Inferior parietal cortex (tissue), 1 donor: ENCODE measurements at regions not wholly inside any gene's neighbourhood (a gene's known extent, or its start where the extent isn't known, plus 50 kb on each side); places are given as distances from the start of the nearest gene placed in this dataset.

Experiments used
- DNase-seq: peaks from one replicate; pipeline ENCODE4 v3.0.0-alpha.2; 2016; ENCODE audit errors: extremely low spot score

DNA sequence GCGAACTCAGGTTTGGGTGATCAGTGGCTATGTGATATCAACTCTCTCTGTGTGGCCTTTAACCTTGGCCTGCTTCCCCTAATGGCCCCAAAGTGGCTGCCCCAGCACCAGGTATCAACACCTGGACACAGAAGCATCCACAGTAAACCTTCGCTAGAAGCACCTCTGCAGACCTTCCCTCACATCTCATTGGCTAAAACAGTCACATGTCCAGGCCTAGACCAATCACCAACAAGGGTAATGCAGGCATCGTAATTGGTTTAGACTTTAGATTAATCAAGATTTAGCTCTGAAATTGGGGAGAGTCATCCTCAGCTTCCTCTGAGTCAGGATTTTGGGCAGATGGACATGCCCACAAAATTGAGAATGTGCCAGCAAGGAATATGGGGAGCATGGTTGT is 92.5 kb upstream of the MYL2 start:
- no peak for DNase-seq

GRCh38 chr12:111011999-111012600 is 91.7 kb upstream of the MYL2 start:
- DNase-seq = peak; percentile 47

GRCh38 chr12:111010916-111011657 is 90.7 kb upstream of the MYL2 start:
- DNase-seq = no peak

DNA sequence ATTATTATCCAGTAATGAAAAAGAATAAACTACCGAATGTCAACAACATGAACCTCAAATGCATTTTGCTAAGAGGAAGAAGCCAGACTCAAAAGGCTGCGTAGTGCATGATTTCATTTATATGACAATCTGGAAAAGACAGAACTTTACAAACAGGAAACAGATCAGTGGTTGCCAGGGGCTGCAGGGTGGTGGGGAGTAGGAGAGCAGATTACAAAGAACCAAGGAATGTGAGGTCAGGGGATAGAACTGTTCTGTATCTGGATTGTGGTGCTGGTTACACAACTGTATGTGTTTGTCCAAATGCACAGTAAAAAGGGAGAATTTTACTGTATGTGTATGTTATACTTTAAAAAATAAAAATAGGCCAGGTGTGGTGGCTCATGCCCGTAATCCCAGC is 89.7 kb upstream of the MYL2 start:
- no peak for DNase-seq

GRCh38 chr12:111006621-111007020 is 86.2 kb upstream of the MYL2 start:
- DNase-seq = no peak

GRCh38 chr12:110998971-110999370 is 78.6 kb upstream of the MYL2 start:
- no peak for DNase-seq

GRCh38 chr12:110998165-110998564 is 77.8 kb upstream of the MYL2 start:
- no peak for DNase-seq

GRCh38 chr12:110996415-110996814 is 76.0 kb upstream of the MYL2 start:
- DNase-seq = no peak

DNA sequence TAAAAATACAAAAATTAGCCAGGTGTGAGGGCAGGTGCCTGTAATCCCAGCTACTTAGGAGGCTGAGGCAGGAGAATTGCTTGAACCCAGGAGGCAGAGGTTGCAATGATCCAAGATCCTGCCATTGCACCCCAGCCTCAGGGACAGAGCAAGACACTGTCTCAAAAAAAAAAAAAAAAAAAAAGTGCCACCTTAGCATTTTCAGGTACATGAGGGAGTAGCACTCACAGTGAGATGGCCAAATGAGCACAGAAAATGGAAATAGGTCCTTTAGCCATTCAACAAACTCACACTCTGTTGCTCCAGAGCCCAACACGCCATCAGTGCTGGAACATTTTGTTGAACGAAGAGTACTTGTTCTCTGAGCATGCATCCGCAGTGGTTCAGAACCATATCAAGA is 75.2 kb upstream of the MYL2 start:
- no peak for DNase-seq

- DNase-seq = no peak
These were observed 74.6 kb upstream of the MYL2 start for GRCh38 chr12:110995016-110995415.

GRCh38 chr12:110993434-110993833 is 73.1 kb upstream of the MYL2 start:
- DNase-seq = no peak

GRCh38 chr12:110992909-110993308 is 72.5 kb upstream of the MYL2 start:
- DNase-seq = no peak

GRCh38 chr12:110983811-110984210 is 63.4 kb upstream of the MYL2 start:
- DNase-seq = no peak

DNA sequence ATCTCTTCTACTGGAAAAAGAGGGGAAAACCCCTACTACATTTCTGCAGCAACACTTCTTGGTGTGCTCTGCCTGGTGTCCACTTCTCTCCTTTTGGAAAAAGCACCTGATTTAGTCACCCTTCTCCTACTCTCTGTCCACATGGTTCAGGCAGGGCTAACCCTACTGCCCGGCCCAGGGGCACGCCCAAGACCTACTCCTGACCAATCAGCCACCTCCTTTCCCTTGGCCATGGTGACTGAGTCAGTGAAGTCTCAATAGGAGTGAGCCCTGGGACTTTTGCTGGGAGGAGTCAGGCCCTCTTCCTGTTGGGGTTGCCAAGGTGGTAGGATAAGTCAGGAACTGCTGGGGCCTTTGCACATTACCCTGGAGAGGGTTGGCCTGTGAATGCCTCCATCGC is 52.5 kb upstream of the MYL2 start:
- DNase-seq = no peak

GRCh38 chr12:110971936-110972335 is 51.6 kb upstream of the MYL2 start:
- no peak for DNase-seq

DNA sequence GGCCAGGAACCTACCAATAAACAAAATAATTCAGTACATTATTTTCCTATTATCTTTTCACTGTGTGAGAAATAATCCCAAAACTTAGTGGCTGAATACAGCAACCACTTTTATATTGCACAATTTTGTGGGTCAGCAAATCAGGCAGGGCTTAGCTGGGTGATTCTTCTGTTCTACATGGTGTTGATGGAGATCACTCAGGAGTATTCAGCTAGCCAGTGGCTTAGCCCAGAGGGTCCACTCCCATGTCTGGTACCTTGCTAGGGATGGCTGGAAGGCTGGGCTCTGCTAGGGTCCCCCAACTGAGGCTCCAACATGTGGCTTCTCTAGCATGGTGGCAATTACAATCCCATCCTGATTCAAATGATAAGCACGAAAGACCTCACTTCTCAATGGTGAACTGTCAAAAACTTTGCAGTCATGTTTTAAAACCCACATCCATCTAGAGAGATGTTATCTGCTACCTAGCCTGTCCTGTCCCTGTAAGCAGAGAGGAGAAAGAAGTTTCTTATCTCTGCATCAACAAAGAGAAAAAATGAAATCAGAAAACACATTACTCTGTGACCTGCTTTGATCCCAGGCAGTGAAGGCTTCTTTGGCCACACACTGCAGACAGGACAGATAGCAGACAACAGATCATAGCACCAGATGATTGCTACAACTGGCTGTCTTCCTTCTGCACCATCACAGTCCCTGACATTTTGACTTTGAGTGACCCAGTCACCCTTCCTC is 51.0 kb upstream of the MYL2 start:
- no peak for DNase-seq
